GM23338 (cell line): ENCODE measurements at regions not wholly inside any gene's neighbourhood (a gene's known extent, or its start where the extent isn't known, plus 50 kb on each side); places are given as distances from the start of the nearest gene placed in this dataset.

Experiments
- EZH2phosphoT487 ChIP-seq: fragments of 200-600 bp; sonication (generic); IDR thresholded peaks from one replicate; pipeline ENCODE4 v1.8.1; 2018; ENCODE audit warnings: antibody characterized with exemption; ENCODE audit not compliant: unreplicated experiment
- STAT1 ChIP-seq: IDR thresholded peaks from one replicate; pipeline ENCODE4 v1.6.1; 2016; ENCODE audit warnings: antibody characterized with exemption; ENCODE audit not compliant: unreplicated experiment
- TF ChIP-seq, protein P1 (sequence below), 2 experiments: fragments of 200-600 bp in 1 of 2; sonication (generic) in 1 of 2; conservative IDR thresholded peaks; 2 replicates each; pipeline versions ENCODE4 v1.5.1 to v1.6.1; 2016 to 2017; ENCODE audit warnings: antibody characterized with exemption in 2 of 2, low read depth in 2 of 2, mild to moderate bottlenecking in 2 of 2, moderate library complexity in 1 of 2
- TF ChIP-seq, protein P2 (sequence below): IDR thresholded peaks from one replicate; pipeline ENCODE4 v1.6.1; 2018; ENCODE audit warnings: antibody characterized with exemption; ENCODE audit not compliant: unreplicated experiment

DNA sequence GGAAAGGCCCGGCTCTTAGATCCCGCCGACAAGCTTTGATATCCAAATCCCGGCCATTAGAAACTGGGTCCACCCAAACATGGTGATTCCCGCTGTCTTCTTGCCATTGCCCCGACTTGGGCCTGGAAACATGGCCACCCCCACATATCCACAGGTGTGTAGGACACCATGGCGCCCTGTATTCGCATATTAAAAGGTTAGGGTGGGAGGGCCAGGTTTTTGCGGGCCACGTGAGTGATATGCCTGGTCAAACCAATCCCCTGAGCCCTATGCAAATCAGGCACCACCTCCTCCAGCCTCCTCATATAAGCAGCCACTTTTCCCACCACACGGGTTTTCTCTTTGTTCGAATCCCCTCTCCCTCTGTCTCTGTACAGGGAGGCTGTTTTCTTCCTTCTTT, 766.4 kb downstream of the UQCRFS1 start:
- TF ChIP-seq, protein P1, sequence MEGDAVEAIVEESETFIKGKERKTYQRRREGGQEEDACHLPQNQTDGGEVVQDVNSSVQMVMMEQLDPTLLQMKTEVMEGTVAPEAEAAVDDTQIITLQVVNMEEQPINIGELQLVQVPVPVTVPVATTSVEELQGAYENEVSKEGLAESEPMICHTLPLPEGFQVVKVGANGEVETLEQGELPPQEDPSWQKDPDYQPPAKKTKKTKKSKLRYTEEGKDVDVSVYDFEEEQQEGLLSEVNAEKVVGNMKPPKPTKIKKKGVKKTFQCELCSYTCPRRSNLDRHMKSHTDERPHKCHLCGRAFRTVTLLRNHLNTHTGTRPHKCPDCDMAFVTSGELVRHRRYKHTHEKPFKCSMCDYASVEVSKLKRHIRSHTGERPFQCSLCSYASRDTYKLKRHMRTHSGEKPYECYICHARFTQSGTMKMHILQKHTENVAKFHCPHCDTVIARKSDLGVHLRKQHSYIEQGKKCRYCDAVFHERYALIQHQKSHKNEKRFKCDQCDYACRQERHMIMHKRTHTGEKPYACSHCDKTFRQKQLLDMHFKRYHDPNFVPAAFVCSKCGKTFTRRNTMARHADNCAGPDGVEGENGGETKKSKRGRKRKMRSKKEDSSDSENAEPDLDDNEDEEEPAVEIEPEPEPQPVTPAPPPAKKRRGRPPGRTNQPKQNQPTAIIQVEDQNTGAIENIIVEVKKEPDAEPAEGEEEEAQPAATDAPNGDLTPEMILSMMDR (conservative IDR thresholded peaks at IDR 0.05; ENCODE audit: low read depth in 2 of 2) = no peak
- TF ChIP-seq, protein P2, sequence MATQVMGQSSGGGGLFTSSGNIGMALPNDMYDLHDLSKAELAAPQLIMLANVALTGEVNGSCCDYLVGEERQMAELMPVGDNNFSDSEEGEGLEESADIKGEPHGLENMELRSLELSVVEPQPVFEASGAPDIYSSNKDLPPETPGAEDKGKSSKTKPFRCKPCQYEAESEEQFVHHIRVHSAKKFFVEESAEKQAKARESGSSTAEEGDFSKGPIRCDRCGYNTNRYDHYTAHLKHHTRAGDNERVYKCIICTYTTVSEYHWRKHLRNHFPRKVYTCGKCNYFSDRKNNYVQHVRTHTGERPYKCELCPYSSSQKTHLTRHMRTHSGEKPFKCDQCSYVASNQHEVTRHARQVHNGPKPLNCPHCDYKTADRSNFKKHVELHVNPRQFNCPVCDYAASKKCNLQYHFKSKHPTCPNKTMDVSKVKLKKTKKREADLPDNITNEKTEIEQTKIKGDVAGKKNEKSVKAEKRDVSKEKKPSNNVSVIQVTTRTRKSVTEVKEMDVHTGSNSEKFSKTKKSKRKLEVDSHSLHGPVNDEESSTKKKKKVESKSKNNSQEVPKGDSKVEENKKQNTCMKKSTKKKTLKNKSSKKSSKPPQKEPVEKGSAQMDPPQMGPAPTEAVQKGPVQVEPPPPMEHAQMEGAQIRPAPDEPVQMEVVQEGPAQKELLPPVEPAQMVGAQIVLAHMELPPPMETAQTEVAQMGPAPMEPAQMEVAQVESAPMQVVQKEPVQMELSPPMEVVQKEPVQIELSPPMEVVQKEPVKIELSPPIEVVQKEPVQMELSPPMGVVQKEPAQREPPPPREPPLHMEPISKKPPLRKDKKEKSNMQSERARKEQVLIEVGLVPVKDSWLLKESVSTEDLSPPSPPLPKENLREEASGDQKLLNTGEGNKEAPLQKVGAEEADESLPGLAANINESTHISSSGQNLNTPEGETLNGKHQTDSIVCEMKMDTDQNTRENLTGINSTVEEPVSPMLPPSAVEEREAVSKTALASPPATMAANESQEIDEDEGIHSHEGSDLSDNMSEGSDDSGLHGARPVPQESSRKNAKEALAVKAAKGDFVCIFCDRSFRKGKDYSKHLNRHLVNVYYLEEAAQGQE = no peak
- TF ChIP-seq EZH2phosphoT487 (no peak), STAT1 (no peak)
